Ishikawa (cell line): ENCODE measurements at regions not wholly inside any gene's neighbourhood (a gene's known extent, or its start where the extent isn't known, plus 50 kb on each side); places are given as distances from the start of the nearest gene placed in this dataset.

Experiments
- CEBPB ChIP-seq: IDR thresholded peaks from 2 replicates; pipeline ENCODE4 v1.6.1; 2012
- CREB1 ChIP-seq: IDR thresholded peaks from 2 replicates; pipeline ENCODE4 v1.6.1; 2012; ENCODE audit warnings: low read depth
- EGR1 ChIP-seq: IDR thresholded peaks from 2 replicates; pipeline ENCODE4 v1.6.1; 2012
- EP300 ChIP-seq: IDR thresholded peaks from 2 replicates; pipeline ENCODE4 v1.6.1; 2012; ENCODE audit warnings: borderline replicate concordance
- FOXM1 ChIP-seq: IDR thresholded peaks from 2 replicates; pipeline ENCODE4 v1.6.1; 2012; ENCODE audit warnings: low read depth, borderline replicate concordance
- MAX ChIP-seq: IDR thresholded peaks from 2 replicates; pipeline ENCODE4 v1.6.1; 2012
- NFIC ChIP-seq: IDR thresholded peaks from 2 replicates; pipeline ENCODE4 v1.6.1; 2012
- RAD21 ChIP-seq: IDR thresholded peaks from 2 replicates; pipeline ENCODE4 v1.6.1; 2012; ENCODE audit warnings: low read depth
- REST ChIP-seq: IDR thresholded peaks from 2 replicates; pipeline ENCODE4 v1.6.1; 2012; ENCODE audit warnings: low read depth, mild to moderate bottlenecking
- TAF1 ChIP-seq: IDR thresholded peaks from 2 replicates; pipeline ENCODE4 v1.6.1; 2012; ENCODE audit warnings: low read depth, mild to moderate bottlenecking
- TCF12 ChIP-seq: IDR thresholded peaks from 2 replicates; pipeline ENCODE4 v1.6.1; 2012; ENCODE audit warnings: low read depth
- TEAD4 ChIP-seq: IDR thresholded peaks from 2 replicates; pipeline ENCODE4 v1.6.1; 2012
- USF1 ChIP-seq: IDR thresholded peaks from 2 replicates; pipeline ENCODE4 v1.6.1; 2012
- YY1 ChIP-seq: IDR thresholded peaks from 2 replicates; pipeline ENCODE4 v1.6.1; 2012; ENCODE audit warnings: low read depth
- ZBTB7A ChIP-seq: IDR thresholded peaks from 2 replicates; pipeline ENCODE4 v1.6.1; 2012; ENCODE audit warnings: low read depth

GRCh38 chr13:44648392-44649103 is 72.4 kb upstream of the TSC22D1 start:
- no peak for TF ChIP-seq FOXM1
- TF ChIP-seq EP300 = no peak
- no peak for TF ChIP-seq ZBTB7A
- TF ChIP-seq REST = no peak
- TF ChIP-seq USF1 = no peak
- no peak for TF ChIP-seq TEAD4
- no peak for TF ChIP-seq EGR1
- TF ChIP-seq RAD21 = no peak
- TF ChIP-seq TAF1 = no peak
- no peak for TF ChIP-seq CREB1
- TF ChIP-seq YY1 = no peak
- TF ChIP-seq TCF12 = no peak
- TF ChIP-seq CEBPB = no peak
- TF ChIP-seq NFIC = no peak
- TF ChIP-seq MAX = no peak

GRCh38 chr13:44646044-44646443 is 69.9 kb upstream of the TSC22D1 start:
- TF ChIP-seq TCF12 (no peak), USF1 (no peak)

- no peak for TF ChIP-seq TEAD4
- TF ChIP-seq CREB1 = no peak
- TF ChIP-seq TCF12 = no peak
- TF ChIP-seq EP300 = no peak
- TF ChIP-seq ZBTB7A = no peak
- no peak for TF ChIP-seq MAX
- TF ChIP-seq REST = no peak
Observed at GRCh38 chr13:44643256-44643655, 67.1 kb upstream of the TSC22D1 start.

- no peak for TF ChIP-seq FOXM1
- no peak for TF ChIP-seq YY1
- no peak for TF ChIP-seq TEAD4
- no peak for TF ChIP-seq USF1
- TF ChIP-seq EP300 = no peak
- no peak for TF ChIP-seq NFIC
- no peak for TF ChIP-seq TCF12
- no peak for TF ChIP-seq MAX
- TF ChIP-seq CEBPB = no peak
- no peak for TF ChIP-seq TAF1
- TF ChIP-seq ZBTB7A = no peak
Observed at GRCh38 chr13:44637581-44637980, 61.5 kb upstream of the TSC22D1 start.

GRCh38 chr13:44629465-44630183 is 53.5 kb upstream of the TSC22D1 start:
- TF ChIP-seq EGR1 = no peak
- TF ChIP-seq YY1 = no peak
- no peak for TF ChIP-seq TEAD4
- TF ChIP-seq CEBPB = no peak
- TF ChIP-seq TCF12 = no peak
- TF ChIP-seq RAD21 = no peak
- TF ChIP-seq MAX = no peak
- TF ChIP-seq USF1 = no peak
- no peak for TF ChIP-seq FOXM1
- no peak for TF ChIP-seq REST
- TF ChIP-seq NFIC = no peak
- no peak for TF ChIP-seq CREB1
- TF ChIP-seq ZBTB7A = no peak
- no peak for TF ChIP-seq EP300
- TF ChIP-seq TAF1 = no peak
